DMS 273 (cell line): ENCODE measurements at regions not wholly inside any gene's neighbourhood (a gene's known extent, or its start where the extent isn't known, plus 50 kb on each side); places are given as distances from the start of the nearest gene placed in this dataset.

Experiments
- DNase-seq: peaks from one replicate; lab custom pipeline; 2025; ENCODE audit not compliant: unreplicated experiment; lab: John Stamatoyannopoulos, UW

GRCh38 chr12:66066137-66066928 lies 64.2 kb downstream of the LLPH start:
- peak; percentile 82 for DNase-seq

- no peak for DNase-seq
These were observed 64.9 kb downstream of the LLPH start for GRCh38 chr12:66065641-66066136.

GRCh38 chr12:66065150-66065549 lies 65.4 kb downstream of the LLPH start:
- no peak for DNase-seq

- DNase-seq = no peak
These were observed 66.6 kb downstream of the LLPH start for GRCh38 chr12:66063916-66064315.

- no peak for DNase-seq
These were observed 68.3 kb downstream of the LLPH start for GRCh38 chr12:66062290-66062625.

- DNase-seq = no peak
These were observed 68.8 kb downstream of the LLPH start for GRCh38 chr12:66061557-66062289.

- DNase-seq = no peak
These were observed 69.5 kb downstream of the LLPH start for GRCh38 chr12:66061076-66061475.

GRCh38 chr12:66060163-66060907 lies 70.2 kb downstream of the LLPH start:
- no peak for DNase-seq

GRCh38 chr12:66059666-66060065 lies 70.9 kb downstream of the LLPH start:
- DNase-seq = no peak

GRCh38 chr12:66058554-66058953 lies 72.0 kb downstream of the LLPH start:
- DNase-seq = peak; percentile 15

GRCh38 chr12:66055837-66056319 lies 74.7 kb downstream of the LLPH start:
- DNase-seq = no peak

GRCh38 chr12:66052988-66053615 lies 77.4 kb downstream of the LLPH start:
- DNase-seq = no peak

GRCh38 chr12:66051361-66051760 lies 79.2 kb downstream of the LLPH start:
- no peak for DNase-seq

GRCh38 chr12:66050610-66051009 lies 79.9 kb downstream of the LLPH start:
- DNase-seq = no peak

GRCh38 chr12:66050283-66050576 lies 80.3 kb downstream of the LLPH start:
- DNase-seq = no peak

- no peak for DNase-seq
These were observed 80.8 kb downstream of the LLPH start for GRCh38 chr12:66049538-66050282.

- DNase-seq = no peak
These were observed 81.6 kb downstream of the LLPH start for GRCh38 chr12:66048835-66049537.

GRCh38 chr12:66048218-66048834 lies 82.2 kb downstream of the LLPH start:
- DNase-seq = no peak

- DNase-seq = no peak
These were observed 83.0 kb downstream of the LLPH start for GRCh38 chr12:66047411-66048021.
